Stomach (tissue), 8 donors: ENCODE measurements at regions not wholly inside any gene's neighbourhood (a gene's known extent, or its start where the extent isn't known, plus 50 kb on each side); places are given as distances from the start of the nearest gene placed in this dataset.

Source experiments
- DNase-seq, 2 donors: peaks; one replicate each; pipeline versions ENCODE4 v3.0.0 to v3.0.0-alpha.2; 2013 to 2019
- H3K27ac ChIP-seq, 5 donors: fragments of 200-600 bp in 4 of 5; sonication (generic) in 4 of 5; one replicate each; pipeline ENCODE4 v1.5.1; 2013 to 2019; ENCODE audit warnings: mild to moderate bottlenecking in 1 of 5, moderate library complexity in 1 of 5
- H3K27me3 ChIP-seq, 3 donors: fragments of 200-600 bp; sonication (generic); one replicate each; pipeline ENCODE4 v1.5.1; 2017 to 2019; ENCODE audit warnings: mixed run types in 1 of 3
- H3K36me3 ChIP-seq, 4 donors: fragments of 200-600 bp; sonication (generic); 1 replicate in 3 of 4; 2 replicates in 1 of 4; pipeline ENCODE4 v1.5.1; 2016 to 2019
- H3K4me1 ChIP-seq, 4 donors: fragments of 200-600 bp; sonication (generic); one replicate each; pipeline ENCODE4 v1.5.1; 2016 to 2019
- H3K4me3 ChIP-seq, 4 donors: fragments of 200-600 bp; sonication (generic) in 3 of 4; one replicate each; pipeline ENCODE4 v1.5.1; 2016 to 2019; ENCODE audit warnings: mild to moderate bottlenecking in 1 of 4
- H3K9me3 ChIP-seq, 4 donors: fragments of 200-600 bp; sonication (generic); one replicate each; pipeline ENCODE4 v1.5.1; 2016 to 2019
- CTCF ChIP-seq, 7 experiments: fragments of 450-650 bp in 4 of 7; fragments of 200-600 bp in 3 of 7; sonication (generic) in 3 of 7; IDR thresholded peaks; one replicate each; pipeline ENCODE4 v1.5.1; 2016 to 2019; ENCODE audit warnings: antibody characterized with exemption in 7 of 7, control low read depth in 2 of 7, mild to moderate bottlenecking in 1 of 7
- EP300 ChIP-seq: sonication (generic); formaldehyde crosslinking; IDR thresholded peaks from one replicate; pipeline ENCODE4 v1.6.1; 2017; ENCODE audit warnings: antibody characterized with exemption
- POLR2A ChIP-seq, 4 donors: fragments of 450-650 bp; IDR thresholded peaks; one replicate each; pipeline ENCODE4 v1.6.1; 2016; ENCODE audit warnings: antibody characterized with exemption in 4 of 4, control low read depth in 2 of 4, mild to moderate bottlenecking in 1 of 4, moderate library complexity in 1 of 4
- POLR2AphosphoS5 ChIP-seq, 3 donors: sonication (generic); formaldehyde crosslinking; IDR thresholded peaks; one replicate each; pipeline ENCODE4 v1.6.1; 2016; ENCODE audit warnings: antibody characterized with exemption in 3 of 3
- WGBS, 5 donors: extraction: QIAGEN DNeasy Blood & Tissue Kit in 3 of 5; methylation state at CpG; one replicate each; pipeline versions ENCODE4 v1.1.5 to v1.1.7; 2013 to 2018; 5-methylcytosine and 5-hydroxymethylcytosine counted together
- intact Hi-C: fragments of 100-400 bp; cut with DNase I; formaldehyde crosslinking; loops from one replicate; pipeline ENCODE4 v1.15.1; 2023; ENCODE audit warnings: low total_unique reads
- donor health status: healthy with polysubstance abuse.
- donor health status: Bipolar disorder and iron deficiency.
- donor health status: healthy.

GRCh38 chr6:112710710-112711109 lies 363.6 kb downstream of the RFPL4B start:
- TF ChIP-seq POLR2A (IDR thresholded peaks at IDR 0.05) = no peak
- no peak for TF ChIP-seq CTCF (IDR thresholded peaks at IDR 0.05)
- TF ChIP-seq POLR2AphosphoS5 (IDR thresholded peaks at IDR 0.05) = no peak
- no peak for TF ChIP-seq EP300
- no peak overlapping the region for H3K27ac ChIP-seq
- intact Hi-C loops = no loop called here
- H3K4me1 ChIP-seq = no peaks in the 10 kb centered on the region
- no peaks in the 10 kb centered on the region for H3K27me3 ChIP-seq
- DNase-seq = no peak
- H3K9me3 ChIP-seq = no peaks in the 10 kb centered on the region
- WGBS, 5 donors = 65 to 79% (median 73%) methylated on average over 2 of the region's 2 CpGs
- no peaks in the 10 kb centered on the region for H3K36me3 ChIP-seq
- H3K4me3 ChIP-seq = no peak overlapping the region

GRCh38 chr6:112713402-112713801 lies 366.3 kb downstream of the RFPL4B start:
- no peak overlapping the region for H3K27ac ChIP-seq
- TF ChIP-seq CTCF (IDR thresholded peaks at IDR 0.05) = no peak
- no peak for TF ChIP-seq POLR2AphosphoS5 (IDR thresholded peaks at IDR 0.05)
- TF ChIP-seq POLR2A (IDR thresholded peaks at IDR 0.05) = no peak
- no peak for TF ChIP-seq EP300
- no peak overlapping the region for H3K4me3 ChIP-seq
- intact Hi-C loops = no loop called here
- H3K36me3 ChIP-seq = no peaks in the 10 kb centered on the region
- no peaks in the 10 kb centered on the region for H3K4me1 ChIP-seq
- H3K27me3 ChIP-seq = no peaks in the 10 kb centered on the region
- no peak for DNase-seq
- no peaks in the 10 kb centered on the region for H3K9me3 ChIP-seq
- 78 to 89% (median 87%) methylated on average over 2 of the region's 2 CpGs for whole genome bisulfite sequencing, 5 donors

- 70 to 76% (median 72%) methylated on average over 3 of the region's 3 CpGs for WGBS, 5 donors
- H3K27me3 ChIP-seq = no peaks in the 10 kb centered on the region
- no peak for TF ChIP-seq POLR2A (IDR thresholded peaks at IDR 0.05)
- TF ChIP-seq EP300 = no peak
- TF ChIP-seq POLR2AphosphoS5 (IDR thresholded peaks at IDR 0.05) = no peak
- no peak for TF ChIP-seq CTCF (IDR thresholded peaks at IDR 0.05)
Measured at GRCh38 chr6:112717401-112717800, 370.3 kb downstream of the RFPL4B start.

GRCh38 chr6:112717856-112718255 lies 370.7 kb downstream of the RFPL4B start:
- intact Hi-C loops = no loop called here
- H3K4me1 ChIP-seq = no peaks in the 10 kb centered on the region
- no peaks in the 10 kb centered on the region for H3K36me3 ChIP-seq
- DNase-seq = no peak
- H3K27ac ChIP-seq = no peak overlapping the region
- no peak for TF ChIP-seq POLR2AphosphoS5 (IDR thresholded peaks at IDR 0.05)
- TF ChIP-seq POLR2A (IDR thresholded peaks at IDR 0.05) = no peak
- TF ChIP-seq EP300 = no peak
- TF ChIP-seq CTCF (IDR thresholded peaks at IDR 0.05) = no peak
- no peak overlapping the region for H3K4me3 ChIP-seq
- 27 to 67% (median 40%) methylated on average over 2 of the region's 2 CpGs for WGBS, 5 donors
- no peaks in the 10 kb centered on the region for H3K27me3 ChIP-seq
- no peaks in the 10 kb centered on the region for H3K9me3 ChIP-seq

More at GRCh38 chr6:112717401-112717800, 370.3 kb downstream of the RFPL4B start:
- intact Hi-C loops = no loop called here
- no peaks in the 10 kb centered on the region for H3K9me3 ChIP-seq
- H3K4me3 ChIP-seq = no peak overlapping the region
- no peaks in the 10 kb centered on the region for H3K36me3 ChIP-seq
- no peak for DNase-seq
- H3K27ac ChIP-seq = no peak overlapping the region
- no peaks in the 10 kb centered on the region for H3K4me1 ChIP-seq
